H9 (cell line): ENCODE measurements at regions not wholly inside any gene's neighbourhood (a gene's known extent, or its start where the extent isn't known, plus 50 kb on each side); places are given as distances from the start of the nearest gene placed in this dataset.

Source experiments
- DNase-seq: peaks from one replicate; pipeline ENCODE4 v3.0.0-alpha.2; 2017
- H2AFZ ChIP-seq: one replicate; pipeline ENCODE4 v1.6.1; 2013; ENCODE audit warnings: mild to moderate bottlenecking, low read length, control low read depth, moderate library complexity
- H2AK5ac ChIP-seq: 2 replicates; pipeline ENCODE4 v1.6.1; 2013; ENCODE audit warnings: low read length, control low read depth, mixed read lengths; ENCODE audit not compliant: insufficient read length
- H2BK120ac ChIP-seq: one replicate; pipeline ENCODE4 v1.6.1; 2013; ENCODE audit warnings: low read depth, mild to moderate bottlenecking, low read length, control low read depth, inconsistent platforms; ENCODE audit not compliant: poor library complexity, severe bottlenecking
- H2BK12ac ChIP-seq: 2 replicates; pipeline ENCODE4 v1.6.1; 2013; ENCODE audit warnings: low read length, control low read depth, mixed read lengths, low read depth; ENCODE audit not compliant: insufficient read length
- H2BK15ac ChIP-seq: 2 replicates; pipeline ENCODE4 v1.6.1; 2013; ENCODE audit warnings: low read depth, low read length, control low read depth
- H2BK20ac ChIP-seq: one replicate; pipeline ENCODE4 v1.6.1; 2013; ENCODE audit warnings: low read depth, mild to moderate bottlenecking, low read length, control low read depth, inconsistent platforms; ENCODE audit not compliant: poor library complexity, severe bottlenecking
- H2BK5ac ChIP-seq: 2 replicates; pipeline ENCODE4 v1.6.1; 2013; ENCODE audit warnings: low read length, control low read depth, mixed read lengths; ENCODE audit not compliant: insufficient read length
- H3K14ac ChIP-seq: 2 replicates; pipeline ENCODE4 v1.6.1; 2013; ENCODE audit warnings: low read length, control low read depth; ENCODE audit not compliant: insufficient read depth
- H3K18ac ChIP-seq: 2 replicates; pipeline ENCODE4 v1.6.1; 2013; ENCODE audit warnings: low read depth, mild to moderate bottlenecking, mixed read lengths, low read length, control low read depth; ENCODE audit not compliant: insufficient read length
- H3K23ac ChIP-seq: 2 replicates; pipeline ENCODE4 v1.6.1; 2013; ENCODE audit warnings: low read length, control low read depth, mixed read lengths, low read depth; ENCODE audit not compliant: insufficient read length
- H3K23me2 ChIP-seq: 2 replicates; pipeline ENCODE4 v1.6.1; 2013; ENCODE audit warnings: low read depth, mild to moderate bottlenecking, mixed read lengths, low read length, control low read depth; ENCODE audit not compliant: insufficient read length, poor library complexity, severe bottlenecking
- H3K27ac ChIP-seq: 2 replicates; pipeline ENCODE4 v1.5.1; 2013; ENCODE audit warnings: low read length, control low read depth, mixed read lengths, low read depth; ENCODE audit not compliant: insufficient read length
- H3K27me3 ChIP-seq: 2 replicates; pipeline ENCODE4 v1.6.1; 2013; ENCODE audit warnings: low read length, control low read depth, inconsistent platforms; ENCODE audit not compliant: insufficient read depth
- H3K4ac ChIP-seq: 2 replicates; pipeline ENCODE4 v1.6.1; 2013; ENCODE audit warnings: low read depth, mild to moderate bottlenecking, control low read depth, inconsistent platforms, low read length, moderate library complexity
- H3K4me1 ChIP-seq: 2 replicates; pipeline ENCODE4 v1.6.1; 2013; ENCODE audit warnings: low read length, control low read depth, inconsistent platforms; ENCODE audit not compliant: insufficient read depth
- H3K4me2 ChIP-seq: 2 replicates; pipeline ENCODE4 v1.6.1; 2013; ENCODE audit warnings: low read length, control low read depth, mixed read lengths; ENCODE audit not compliant: insufficient read length, insufficient read depth
- H3K56ac ChIP-seq: 2 replicates; pipeline ENCODE4 v1.6.1; 2013; ENCODE audit warnings: low read depth, mild to moderate bottlenecking, mixed read lengths, low read length, control low read depth; ENCODE audit not compliant: insufficient read length
- H3K79me1 ChIP-seq: 2 replicates; pipeline ENCODE4 v1.6.1; 2013; ENCODE audit warnings: low read depth, mild to moderate bottlenecking, moderate library complexity, low read length, control low read depth, inconsistent platforms; ENCODE audit not compliant: insufficient read depth, poor library complexity, severe bottlenecking
- H3K79me2 ChIP-seq: 2 replicates; pipeline ENCODE4 v1.6.1; 2013; ENCODE audit warnings: low read length, control low read depth, inconsistent platforms; ENCODE audit not compliant: insufficient read depth
- H3K9ac ChIP-seq: 2 replicates; pipeline ENCODE4 v1.6.1; 2013; ENCODE audit warnings: low read length, control low read depth, mixed read lengths; ENCODE audit not compliant: insufficient read length; ENCODE audit errors: extremely low read depth
- H3K9me3 ChIP-seq: one replicate; pipeline ENCODE4 v1.6.1; 2013; ENCODE audit warnings: low read depth, low read length, inconsistent platforms; ENCODE audit not compliant: control insufficient read depth
- H3T11ph ChIP-seq: one replicate; pipeline ENCODE4 v1.6.1; 2013; ENCODE audit warnings: mild to moderate bottlenecking, low read length, control low read depth, inconsistent platforms
- H4K20me1 ChIP-seq: one replicate; pipeline ENCODE4 v1.6.1; 2013; ENCODE audit not compliant: control insufficient read depth, insufficient read length, insufficient read depth
- H4K5ac ChIP-seq: 2 replicates; pipeline ENCODE4 v1.6.1; 2013; ENCODE audit warnings: low read depth, mild to moderate bottlenecking, mixed read lengths, low read length, control low read depth; ENCODE audit not compliant: insufficient read length
- H4K8ac ChIP-seq: replicated peaks from 2 replicates; pipeline ENCODE4 v1.6.1; 2013; ENCODE audit warnings: low read length, control low read depth, mixed read lengths, low read depth; ENCODE audit not compliant: insufficient read length
- H4K91ac ChIP-seq: 2 replicates; pipeline ENCODE4 v1.6.1; 2013; ENCODE audit warnings: low read depth, mild to moderate bottlenecking, moderate library complexity, mixed read lengths, low read length, control low read depth; ENCODE audit not compliant: insufficient read length
- H3K27ac Mint-ChIP-seq, 3 experiments: 2 replicates in 2 of 3; 3 replicates in 1 of 3; pipeline ENCODE4 v1.8.0; 2020 to 2021; ENCODE audit warnings: mixed read lengths in 3 of 3, mild to moderate bottlenecking in 1 of 3, moderate library complexity in 1 of 3
- H3K27me3 Mint-ChIP-seq: 2 replicates; pipeline ENCODE4 v1.8.0; 2021; ENCODE audit warnings: low read depth, mild to moderate bottlenecking, moderate library complexity, mixed read lengths
- H3K36me3 Mint-ChIP-seq, 3 experiments: 2 replicates in 2 of 3; 3 replicates in 1 of 3; pipeline ENCODE4 v1.8.0; 2020 to 2021; ENCODE audit warnings: low read depth in 3 of 3, mixed read lengths in 3 of 3; ENCODE audit not compliant: insufficient read depth in 1 of 3
- H3K4me1 Mint-ChIP-seq, 2 experiments: 2 replicates each; pipeline ENCODE4 v1.8.0; 2020; ENCODE audit warnings: mixed read lengths in 2 of 2
- H3K4me3 Mint-ChIP-seq, 2 experiments: 2 replicates in 1 of 2; 3 replicates in 1 of 2; pipeline ENCODE4 v1.8.0; 2020 to 2021; ENCODE audit warnings: mild to moderate bottlenecking in 2 of 2, mixed read lengths in 2 of 2, moderate library complexity in 1 of 2
- H3K9me3 Mint-ChIP-seq, 2 experiments: 2 replicates in 1 of 2; 3 replicates in 1 of 2; pipeline ENCODE4 v1.8.0; 2020; ENCODE audit warnings: mild to moderate bottlenecking in 2 of 2, mixed read lengths in 2 of 2, moderate library complexity in 1 of 2
- CTCF ChIP-seq: fragments of 200-600 bp; sonication (generic); conservative IDR thresholded peaks from 3 replicates; pipeline ENCODE4 v1.8.0; 2021; ENCODE audit warnings: antibody characterized with exemption, mild to moderate bottlenecking
- WGBS: extraction: QIAGEN DNeasy Blood & Tissue Kit; methylation state at CpG from one replicate; pipeline ENCODE4 v1.1.7; 2013; ENCODE audit warnings: missing lambda C conversion rate, low lambda C conversion rate, mixed read lengths; ENCODE audit not compliant: insufficient read length; ENCODE audit errors: extremely low coverage; 5-methylcytosine and 5-hydroxymethylcytosine counted together

- Histone ChIP-seq H2BK12ac (no peak overlapping the region), H2BK20ac (no peak overlapping the region), H3K4ac (no peak overlapping the region), H3T11ph (no peak overlapping the region), H3K18ac (no peak overlapping the region), H3K23me2 (no peaks in the 10 kb centered on the region), H3K9me3 (no peaks in the 10 kb centered on the region), H4K91ac (no peak overlapping the region), H4K20me1 (no peaks in the 10 kb centered on the region), H2AFZ (no peak overlapping the region), H2BK15ac (no peak overlapping the region), H3K27me3 (no peaks in the 10 kb centered on the region), H4K8ac (no peak overlapping the region), H2AK5ac (no peak overlapping the region), H3K4me1 (peaks cover 3% of the 10 kb centered on the region; the same call in 1 of the 2 replicates), H3K9ac (no peak overlapping the region), H2BK120ac (no peak overlapping the region), H3K23ac (no peak overlapping the region), H3K56ac (no peak overlapping the region), H4K5ac (no peak overlapping the region), H3K79me2 (no peaks in the 10 kb centered on the region), H3K27ac (no peak overlapping the region), H3K4me2 (no peak overlapping the region), H3K79me1 (no peaks in the 10 kb centered on the region), H2BK5ac (no peak overlapping the region), H3K14ac (no peak overlapping the region)
- Mint-ChIP-seq H3K4me1 (peaks cover 9 to 10% of the 10 kb centered on the region in 2 experiments), H3K4me3 (no peak overlapping the region), H3K9me3 (no peaks in the 10 kb centered on the region), H3K27ac (no peak overlapping the region), H3K36me3 (no peaks in the 10 kb centered on the region; a peak in 1 of 7 replicates), H3K27me3 (no peaks in the 10 kb centered on the region; the same call in 1 of the 2 replicates)
- WGBS = no CpG with 5 or more reads among the region's 4 CpGs
- no peak for TF ChIP-seq CTCF
- no peak for DNase-seq
These were observed 79.3 kb upstream of the SOX4 start for GRCh38 chr6:21514288-21514687.
